PC-9 (cell line): ENCODE measurements at regions not wholly inside any gene's neighbourhood (a gene's known extent, or its start where the extent isn't known, plus 50 kb on each side); places are given as distances from the start of the nearest gene placed in this dataset.

Experiments
- CTCF ChIP-seq: fragments of 200-600 bp; sonication (generic); conservative IDR thresholded peaks from 2 replicates; pipeline ENCODE4 v1.6.1; 2017; ENCODE audit warnings: mixed run types, antibody characterized with exemption, mild to moderate bottlenecking, moderate library complexity
- EZH2 ChIP-seq: fragments of 200-600 bp; sonication (generic); IDR thresholded peaks from 2 replicates; pipeline ENCODE4 v1.8.0; 2017; ENCODE audit warnings: antibody characterized with exemption, low read depth

GRCh38 chr7:114133717-114134116 lies 214.9 kb upstream of the PPP1R3A start:
- TF ChIP-seq CTCF: no peak
- TF ChIP-seq EZH2: no peak
